ENCODE measurements at regions not wholly inside any gene's neighbourhood (a gene's known extent, or its start where the extent isn't known, plus 50 kb on each side); places are given as distances from the start of the nearest gene placed in this dataset.
"Not testable (repeated sequence)": the region's sequence is repeated elsewhere in the genome, so short reads cannot be mapped to it uniquely, and the experiment has no call there.

DNA sequence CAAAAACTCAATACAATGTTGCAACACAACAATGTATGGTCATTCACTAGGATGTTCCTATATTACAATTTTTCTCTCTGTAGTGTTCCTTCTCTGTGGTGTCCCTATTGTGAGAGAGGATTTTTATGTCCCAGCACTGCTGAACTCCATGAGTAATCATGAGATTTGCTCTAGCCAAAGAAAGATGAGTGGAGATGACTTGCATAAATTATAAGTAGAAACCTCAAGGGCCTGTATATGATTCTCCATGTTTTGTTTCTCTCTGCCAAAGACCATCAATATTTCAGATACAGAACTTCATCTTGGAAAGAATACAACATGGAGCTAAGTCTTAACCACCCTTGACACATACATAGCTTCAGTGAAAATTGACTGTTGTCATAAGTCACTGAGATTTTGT lies 579.1 kb downstream of the TMTC2 start:
- H3K9ac ChIP-seq (ENCODE audit: low read depth in 1 of 3, low read length in 3 of 3) = no peak overlapping the region
- no peaks in the 10 kb centered on the region for H3K4me1 ChIP-seq (ENCODE audit: control insufficient read depth in 3 of 3, insufficient read depth in 3 of 3, low read length in 3 of 3)
- no peak overlapping the region for H3K4me3 ChIP-seq (ENCODE audit: low read length in 3 of 3)
- no peak overlapping the region for H3K27ac ChIP-seq (ENCODE audit: low read depth, low read length)
- H3K36me3 ChIP-seq (ENCODE audit: control insufficient read depth in 3 of 3, insufficient read depth in 3 of 3, low read length in 3 of 3) = no peaks in the 10 kb centered on the region
- H3K27me3 ChIP-seq (ENCODE audit: control insufficient read depth in 3 of 3, insufficient read depth in 3 of 3, low read length in 3 of 3) = no peaks in the 10 kb centered on the region
- no peaks in the 10 kb centered on the region for H3K9me3 ChIP-seq (ENCODE audit: control insufficient read depth in 3 of 3, low read length in 3 of 3)

DNA sequence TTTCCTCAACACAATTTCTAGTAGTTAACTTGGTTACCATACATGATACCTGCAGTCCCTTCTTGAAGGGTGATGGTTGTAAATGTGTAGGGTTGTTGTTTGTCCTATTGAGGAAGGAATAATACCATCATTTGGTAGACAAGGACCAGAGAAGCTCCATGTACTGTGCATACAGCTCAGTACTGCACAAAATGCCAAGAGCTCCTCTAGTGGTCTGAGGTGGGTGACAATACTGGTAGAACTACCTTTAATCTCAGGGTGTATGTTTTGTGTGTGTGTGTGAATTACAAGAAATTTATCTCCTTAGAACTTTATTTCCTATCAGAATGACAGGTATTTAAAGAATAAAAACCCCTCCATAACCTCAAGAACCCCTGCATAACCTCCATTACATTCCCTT lies 575.3 kb downstream of the TMTC2 start:
- Histone ChIP-seq H3K36me3 (ENCODE audit: control insufficient read depth in 3 of 3, insufficient read depth in 3 of 3, low read length in 3 of 3) (no peaks in the 10 kb centered on the region), H3K9ac (ENCODE audit: low read depth in 1 of 3, low read length in 3 of 3) (no peak overlapping the region)

DNA sequence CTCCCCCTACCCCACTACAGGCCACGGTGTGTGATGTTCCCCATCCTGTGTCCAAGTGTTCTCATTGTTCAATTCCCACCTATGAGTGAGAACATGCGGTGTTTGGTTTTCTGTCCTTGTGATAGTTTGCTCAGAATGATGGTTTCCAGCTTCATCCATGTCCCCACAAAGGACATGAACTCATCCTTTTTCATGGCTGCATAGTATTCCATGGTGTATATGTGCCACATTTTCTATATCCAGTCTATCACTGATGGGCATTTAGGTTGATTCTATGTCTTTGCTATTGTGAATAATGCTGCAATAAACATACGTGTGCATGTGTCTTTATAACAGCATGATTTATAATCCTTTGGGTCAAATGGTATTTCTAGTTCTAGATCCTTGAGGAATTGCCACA lies 573.4 kb downstream of the TMTC2 start:
- not testable (repeated sequence) for H3K9me3 ChIP-seq (ENCODE audit: control insufficient read depth in 3 of 3, low read length in 3 of 3); H3K4me3 ChIP-seq (ENCODE audit: low read length in 3 of 3); H3K4me1 ChIP-seq (ENCODE audit: control insufficient read depth in 3 of 3, insufficient read depth in 3 of 3, low read length in 3 of 3); H3K27me3 ChIP-seq (ENCODE audit: control insufficient read depth in 3 of 3, insufficient read depth in 3 of 3, low read length in 3 of 3); H3K27ac ChIP-seq (ENCODE audit: low read depth, low read length); H3K36me3 ChIP-seq (ENCODE audit: control insufficient read depth in 3 of 3, insufficient read depth in 3 of 3, low read length in 3 of 3); H3K9ac ChIP-seq (ENCODE audit: low read depth in 1 of 3, low read length in 3 of 3)

More for the DNA sequence above, 575.3 kb downstream of the TMTC2 start:
- H3K9me3 ChIP-seq (ENCODE audit: control insufficient read depth in 3 of 3, low read length in 3 of 3) = no peaks in the 10 kb centered on the region
- H3K4me3 ChIP-seq (ENCODE audit: low read length in 3 of 3) = no peak overlapping the region
- no peaks in the 10 kb centered on the region for H3K4me1 ChIP-seq (ENCODE audit: control insufficient read depth in 3 of 3, insufficient read depth in 3 of 3, low read length in 3 of 3)
- no peak overlapping the region for H3K27ac ChIP-seq (ENCODE audit: low read depth, low read length)
- no peaks in the 10 kb centered on the region for H3K27me3 ChIP-seq (ENCODE audit: control insufficient read depth in 3 of 3, insufficient read depth in 3 of 3, low read length in 3 of 3)

- Histone ChIP-seq H3K36me3 (ENCODE audit: control insufficient read depth in 3 of 3, insufficient read depth in 3 of 3, low read length in 3 of 3) (no peaks in the 10 kb centered on the region), H3K27ac (ENCODE audit: low read depth, low read length) (no peak overlapping the region), H3K9me3 (ENCODE audit: control insufficient read depth in 3 of 3, low read length in 3 of 3) (no peaks in the 10 kb centered on the region), H3K27me3 (ENCODE audit: control insufficient read depth in 3 of 3, insufficient read depth in 3 of 3, low read length in 3 of 3) (no peaks in the 10 kb centered on the region), H3K9ac (ENCODE audit: low read depth in 1 of 3, low read length in 3 of 3) (no peak overlapping the region), H3K4me3 (ENCODE audit: low read length in 3 of 3) (no peak overlapping the region), H3K4me1 (ENCODE audit: control insufficient read depth in 3 of 3, insufficient read depth in 3 of 3, low read length in 3 of 3) (no peaks in the 10 kb centered on the region)
These were observed 571.0 kb downstream of the TMTC2 start for GRCh38 chr12:83257726-83258125.

DNA sequence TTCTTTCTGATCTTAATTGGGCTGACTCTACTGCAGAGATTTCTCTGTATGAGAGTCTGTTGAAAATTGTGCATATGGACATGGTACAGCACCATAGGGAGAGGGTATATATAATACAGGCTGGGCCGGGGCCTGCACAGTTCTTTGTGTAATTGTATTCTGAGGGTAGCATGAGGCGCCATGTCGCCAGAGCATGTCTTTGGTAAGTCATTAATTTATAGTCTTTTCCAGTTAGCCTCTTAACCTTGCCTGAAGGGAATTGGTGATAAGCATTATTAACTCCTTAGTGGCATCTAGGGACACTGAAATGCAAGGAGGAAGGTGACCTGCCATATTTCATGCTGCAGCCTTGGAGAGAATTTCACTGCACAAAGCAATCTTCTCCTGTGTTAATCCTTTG lies 569.9 kb downstream of the TMTC2 start:
- no peaks in the 10 kb centered on the region for H3K36me3 ChIP-seq (ENCODE audit: control insufficient read depth in 3 of 3, insufficient read depth in 3 of 3, low read length in 3 of 3)
- H3K27me3 ChIP-seq (ENCODE audit: control insufficient read depth in 3 of 3, insufficient read depth in 3 of 3, low read length in 3 of 3) = no peaks in the 10 kb centered on the region
- H3K4me3 ChIP-seq (ENCODE audit: low read length in 3 of 3) = no peak overlapping the region
- no peak overlapping the region for H3K9ac ChIP-seq (ENCODE audit: low read depth in 1 of 3, low read length in 3 of 3)
- no peak overlapping the region for H3K27ac ChIP-seq (ENCODE audit: low read depth, low read length)
- no peaks in the 10 kb centered on the region for H3K4me1 ChIP-seq (ENCODE audit: control insufficient read depth in 3 of 3, insufficient read depth in 3 of 3, low read length in 3 of 3)
- no peaks in the 10 kb centered on the region for H3K9me3 ChIP-seq (ENCODE audit: control insufficient read depth in 3 of 3, low read length in 3 of 3)

DNA sequence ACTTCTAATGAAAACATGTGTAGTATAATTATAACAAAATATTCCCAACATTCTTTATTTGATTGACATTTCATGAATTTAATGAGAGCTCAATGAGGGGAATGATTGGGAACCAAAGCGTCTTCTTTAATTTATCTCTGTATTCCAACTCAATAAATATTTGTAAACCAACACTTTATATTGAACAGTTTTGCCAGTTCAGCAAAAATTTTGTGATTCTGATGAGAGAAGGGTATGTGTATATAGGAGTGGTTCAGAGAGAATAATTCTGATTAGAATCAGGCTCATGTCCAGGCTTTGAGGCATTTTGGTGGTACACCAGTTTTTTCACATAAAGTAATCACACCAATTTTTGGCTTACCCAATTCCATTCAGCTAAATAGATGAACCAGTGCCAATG lies 564.2 kb downstream of the TMTC2 start:
- no peaks in the 10 kb centered on the region for H3K27me3 ChIP-seq (ENCODE audit: control insufficient read depth in 3 of 3, insufficient read depth in 3 of 3, low read length in 3 of 3)
- no peak overlapping the region for H3K27ac ChIP-seq (ENCODE audit: low read depth, low read length)
- no peaks in the 10 kb centered on the region for H3K36me3 ChIP-seq (ENCODE audit: control insufficient read depth in 3 of 3, insufficient read depth in 3 of 3, low read length in 3 of 3)
- H3K9ac ChIP-seq (ENCODE audit: low read depth in 1 of 3, low read length in 3 of 3) = no peak overlapping the region
- H3K4me3 ChIP-seq (ENCODE audit: low read length in 3 of 3) = no peak overlapping the region
- H3K4me1 ChIP-seq (ENCODE audit: control insufficient read depth in 3 of 3, insufficient read depth in 3 of 3, low read length in 3 of 3) = no peaks in the 10 kb centered on the region
- H3K9me3 ChIP-seq (ENCODE audit: control insufficient read depth in 3 of 3, low read length in 3 of 3) = no peaks in the 10 kb centered on the region

DNA sequence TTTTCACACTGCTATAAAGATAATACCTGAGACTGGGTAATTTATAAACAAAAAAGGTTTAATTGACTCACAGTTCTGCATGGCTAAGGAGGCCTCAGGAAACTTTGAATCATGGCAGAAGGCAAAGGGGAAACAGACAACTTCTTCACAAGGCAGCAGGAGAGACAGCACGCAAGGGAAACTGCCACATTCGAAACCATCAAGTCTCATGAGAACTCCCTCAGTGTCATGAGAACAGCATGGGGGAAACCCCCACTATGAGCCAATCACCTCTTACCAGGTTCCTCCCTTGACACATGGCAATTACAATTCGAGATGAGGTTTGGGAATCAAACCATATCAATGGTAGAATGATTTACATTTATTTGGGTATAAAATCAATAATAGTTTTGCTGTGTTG lies 558.5 kb downstream of the TMTC2 start:
- H3K27me3 ChIP-seq (ENCODE audit: control insufficient read depth in 3 of 3, insufficient read depth in 3 of 3, low read length in 3 of 3) = no peaks in the 10 kb centered on the region
- H3K9me3 ChIP-seq (ENCODE audit: control insufficient read depth in 3 of 3, low read length in 3 of 3) = no peaks in the 10 kb centered on the region
- H3K36me3 ChIP-seq (ENCODE audit: control insufficient read depth in 3 of 3, insufficient read depth in 3 of 3, low read length in 3 of 3) = no peaks in the 10 kb centered on the region
- no peak overlapping the region for H3K9ac ChIP-seq (ENCODE audit: low read depth in 1 of 3, low read length in 3 of 3)
- H3K27ac ChIP-seq (ENCODE audit: low read depth, low read length) = no peak overlapping the region
- H3K4me3 ChIP-seq (ENCODE audit: low read length in 3 of 3) = no peak overlapping the region
- H3K4me1 ChIP-seq (ENCODE audit: control insufficient read depth in 3 of 3, insufficient read depth in 3 of 3, low read length in 3 of 3) = no peaks in the 10 kb centered on the region

GRCh38 chr12:83244001-83244400 lies 557.3 kb downstream of the TMTC2 start:
- H3K9ac ChIP-seq (ENCODE audit: low read depth in 1 of 3, low read length in 3 of 3) = no peak overlapping the region
- H3K36me3 ChIP-seq (ENCODE audit: control insufficient read depth in 3 of 3, insufficient read depth in 3 of 3, low read length in 3 of 3) = no peaks in the 10 kb centered on the region
- no peak overlapping the region for H3K27ac ChIP-seq (ENCODE audit: low read depth, low read length)
- H3K4me1 ChIP-seq (ENCODE audit: control insufficient read depth in 3 of 3, insufficient read depth in 3 of 3, low read length in 3 of 3) = no peaks in the 10 kb centered on the region
- no peaks in the 10 kb centered on the region for H3K27me3 ChIP-seq (ENCODE audit: control insufficient read depth in 3 of 3, insufficient read depth in 3 of 3, low read length in 3 of 3)
- no peak overlapping the region for H3K4me3 ChIP-seq (ENCODE audit: low read length in 3 of 3)
- no peaks in the 10 kb centered on the region for H3K9me3 ChIP-seq (ENCODE audit: control insufficient read depth in 3 of 3, low read length in 3 of 3)

DNA sequence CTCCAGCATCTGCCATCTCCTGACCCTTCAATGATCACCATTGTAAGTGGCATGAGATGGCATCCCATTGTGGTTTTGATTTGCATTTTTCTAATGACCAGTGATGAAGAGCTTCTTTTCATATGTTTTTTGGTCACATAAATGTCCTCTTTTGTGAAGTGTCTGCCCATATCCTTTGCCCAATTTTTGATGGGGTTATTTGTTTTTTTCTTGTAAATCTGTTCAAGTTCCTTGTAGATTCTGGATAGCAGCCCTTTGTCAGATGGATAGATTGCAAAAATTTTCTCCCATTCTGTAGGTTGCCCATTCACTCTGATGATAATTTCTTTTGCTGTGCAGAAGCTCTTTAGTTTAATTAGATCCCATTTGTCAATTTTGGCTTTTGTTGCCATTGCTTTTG lies 547.3 kb downstream of the TMTC2 start:
- not testable (repeated sequence) for H3K36me3 ChIP-seq (ENCODE audit: control insufficient read depth in 3 of 3, insufficient read depth in 3 of 3, low read length in 3 of 3); H3K4me1 ChIP-seq (ENCODE audit: control insufficient read depth in 3 of 3, insufficient read depth in 3 of 3, low read length in 3 of 3); H3K27ac ChIP-seq (ENCODE audit: low read depth, low read length); H3K4me3 ChIP-seq (ENCODE audit: low read length in 3 of 3); H3K9me3 ChIP-seq (ENCODE audit: control insufficient read depth in 3 of 3, low read length in 3 of 3); H3K27me3 ChIP-seq (ENCODE audit: control insufficient read depth in 3 of 3, insufficient read depth in 3 of 3, low read length in 3 of 3); H3K9ac ChIP-seq (ENCODE audit: low read depth in 1 of 3, low read length in 3 of 3)

DNA sequence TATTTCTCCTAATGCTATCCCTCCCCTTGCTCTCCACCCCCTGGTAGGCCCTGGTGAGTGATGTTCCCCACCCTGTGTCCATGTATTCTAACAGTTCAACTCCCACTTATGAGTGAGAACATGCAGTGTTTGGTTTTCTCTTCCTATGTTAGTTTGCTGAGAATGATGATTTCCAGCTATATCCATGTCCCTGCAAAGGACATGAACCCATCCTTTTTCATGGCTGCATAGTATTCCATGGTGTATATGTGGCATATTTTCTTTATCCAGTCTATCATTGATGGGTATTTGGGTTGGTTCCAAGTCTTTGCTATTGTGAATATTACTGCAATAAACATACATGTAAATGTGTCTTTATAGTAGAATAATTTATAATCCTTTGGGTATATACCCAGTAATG lies 540.3 kb downstream of the TMTC2 start:
- H3K27ac ChIP-seq (ENCODE audit: low read depth, low read length); H3K36me3 ChIP-seq (ENCODE audit: control insufficient read depth in 3 of 3, insufficient read depth in 3 of 3, low read length in 3 of 3); H3K9ac ChIP-seq (ENCODE audit: low read depth in 1 of 3, low read length in 3 of 3); H3K4me3 ChIP-seq (ENCODE audit: low read length in 3 of 3); H3K27me3 ChIP-seq (ENCODE audit: control insufficient read depth in 3 of 3, insufficient read depth in 3 of 3, low read length in 3 of 3); H3K9me3 ChIP-seq (ENCODE audit: control insufficient read depth in 3 of 3, low read length in 3 of 3); H3K4me1 ChIP-seq (ENCODE audit: control insufficient read depth in 3 of 3, insufficient read depth in 3 of 3, low read length in 3 of 3): not testable (repeated sequence)

DNA sequence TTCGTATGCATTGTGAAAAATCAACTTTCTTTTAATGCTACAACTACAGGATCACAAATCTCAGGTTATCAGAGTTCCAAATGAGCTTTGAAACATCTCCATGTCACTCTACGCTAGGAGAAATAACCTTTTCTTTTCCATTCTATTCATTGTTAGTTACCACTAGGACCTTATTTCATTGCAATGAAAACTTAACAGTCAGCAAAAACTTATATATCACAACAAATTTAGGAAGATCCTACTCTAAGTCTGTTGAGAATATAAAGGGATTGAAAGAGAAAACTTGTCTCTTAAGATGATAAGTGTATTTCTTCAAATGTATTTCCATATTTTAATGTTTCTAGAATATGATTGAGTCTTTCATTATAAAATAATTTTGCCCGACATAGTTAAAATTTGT lies 539.1 kb downstream of the TMTC2 start:
- Histone ChIP-seq H3K9ac (ENCODE audit: low read depth in 1 of 3, low read length in 3 of 3) (no peak overlapping the region), H3K27me3 (ENCODE audit: control insufficient read depth in 3 of 3, insufficient read depth in 3 of 3, low read length in 3 of 3) (no peaks in the 10 kb centered on the region), H3K4me3 (ENCODE audit: low read length in 3 of 3) (no peak overlapping the region), H3K4me1 (ENCODE audit: control insufficient read depth in 3 of 3, insufficient read depth in 3 of 3, low read length in 3 of 3) (no peaks in the 10 kb centered on the region), H3K27ac (ENCODE audit: low read depth, low read length) (no peak overlapping the region), H3K36me3 (ENCODE audit: control insufficient read depth in 3 of 3, insufficient read depth in 3 of 3, low read length in 3 of 3) (no peaks in the 10 kb centered on the region), H3K9me3 (ENCODE audit: control insufficient read depth in 3 of 3, low read length in 3 of 3) (no peaks in the 10 kb centered on the region)
